GM23338 (cell line): ENCODE measurements at regions not wholly inside any gene's neighbourhood (a gene's known extent, or its start where the extent isn't known, plus 50 kb on each side); places are given as distances from the start of the nearest gene placed in this dataset.

Source experiments
- CTCF ChIP-seq, 2 experiments: fragments of 200-600 bp in 1 of 2; sonication (generic) in 1 of 2; conservative IDR thresholded peaks; 2 replicates each; pipeline versions ENCODE4 v1.5.1 to v1.6.1; 2016 to 2017; ENCODE audit warnings: antibody characterized with exemption in 2 of 2, low read depth in 2 of 2, mild to moderate bottlenecking in 2 of 2, moderate library complexity in 1 of 2
- EZH2 ChIP-seq: fragments of 200-600 bp; sonication (generic); IDR thresholded peaks from one replicate; pipeline ENCODE4 v1.8.0; 2017; ENCODE audit warnings: antibody characterized with exemption, mild to moderate bottlenecking, low read depth; ENCODE audit not compliant: unreplicated experiment
- JUNB ChIP-seq: IDR thresholded peaks from one replicate; pipeline ENCODE4 v1.6.1; 2016; ENCODE audit warnings: antibody characterized with exemption; ENCODE audit not compliant: unreplicated experiment
- POLR2AphosphoS5 ChIP-seq: IDR thresholded peaks from 2 replicates; pipeline ENCODE4 v1.6.1; 2016; ENCODE audit warnings: antibody characterized with exemption, low read depth
- REST ChIP-seq: IDR thresholded peaks from one replicate; pipeline ENCODE4 v1.6.1; 2018; ENCODE audit warnings: antibody characterized with exemption; ENCODE audit not compliant: unreplicated experiment
- STAT1 ChIP-seq: IDR thresholded peaks from one replicate; pipeline ENCODE4 v1.6.1; 2016; ENCODE audit warnings: antibody characterized with exemption; ENCODE audit not compliant: unreplicated experiment

GRCh38 chr3:115552007-115552406 is 71.3 kb upstream of the GAP43 start:
- TF ChIP-seq CTCF (conservative IDR thresholded peaks at IDR 0.05; ENCODE audit: low read depth in 2 of 2) (no peak), REST (no peak), POLR2AphosphoS5 (no peak), STAT1 (no peak), EZH2 (no peak), JUNB (no peak)
